ENCODE measurements at regions not wholly inside any gene's neighbourhood (a gene's known extent, or its start where the extent isn't known, plus 50 kb on each side); places are given as distances from the start of the nearest gene placed in this dataset.

DNA sequence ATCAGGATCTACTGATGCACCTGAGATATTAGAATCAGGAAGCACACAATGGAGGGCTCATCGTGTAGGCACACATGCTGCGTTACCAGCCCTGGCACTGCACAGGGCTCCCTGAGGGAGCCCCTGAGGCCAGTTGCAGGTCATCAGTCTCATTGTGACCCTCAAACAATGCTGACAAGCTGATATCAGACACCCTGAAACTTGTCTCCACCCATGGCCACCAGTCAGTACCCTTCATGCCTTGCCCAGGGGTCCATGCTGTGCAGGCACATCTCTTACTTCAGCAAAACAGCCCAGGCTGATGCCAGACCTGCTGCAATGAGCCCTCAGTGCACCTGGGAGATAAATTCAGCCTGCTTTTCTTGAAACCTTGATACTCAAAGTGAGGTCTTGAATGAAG, 59.5 kb upstream of the SLC6A11 start:
- peaks cover 6% of the 10 kb centered on the region; the same call in 1 of the 2 replicates for H3K4me1 ChIP-seq (ENCODE audit: control insufficient read depth, insufficient read depth, low read length)
- H3K9me3 ChIP-seq (ENCODE audit: control insufficient read depth, insufficient read depth, low read length): no peaks in the 10 kb centered on the region
- H3K27ac ChIP-seq (ENCODE audit: low read depth, low read length): no peak overlapping the region
- no peaks in the 10 kb centered on the region for H3K36me3 ChIP-seq (ENCODE audit: control insufficient read depth, insufficient read depth, low read length)
- H3K4me3 ChIP-seq (ENCODE audit: low read depth, low read length): no peak overlapping the region
- no peak overlapping the region for H3K9ac ChIP-seq (ENCODE audit: low read depth, low read length)
- H3K27me3 ChIP-seq (ENCODE audit: control insufficient read depth, insufficient read depth, low read length): peaks cover 6% of the 10 kb centered on the region; the same call in 1 of the 2 replicates

DNA sequence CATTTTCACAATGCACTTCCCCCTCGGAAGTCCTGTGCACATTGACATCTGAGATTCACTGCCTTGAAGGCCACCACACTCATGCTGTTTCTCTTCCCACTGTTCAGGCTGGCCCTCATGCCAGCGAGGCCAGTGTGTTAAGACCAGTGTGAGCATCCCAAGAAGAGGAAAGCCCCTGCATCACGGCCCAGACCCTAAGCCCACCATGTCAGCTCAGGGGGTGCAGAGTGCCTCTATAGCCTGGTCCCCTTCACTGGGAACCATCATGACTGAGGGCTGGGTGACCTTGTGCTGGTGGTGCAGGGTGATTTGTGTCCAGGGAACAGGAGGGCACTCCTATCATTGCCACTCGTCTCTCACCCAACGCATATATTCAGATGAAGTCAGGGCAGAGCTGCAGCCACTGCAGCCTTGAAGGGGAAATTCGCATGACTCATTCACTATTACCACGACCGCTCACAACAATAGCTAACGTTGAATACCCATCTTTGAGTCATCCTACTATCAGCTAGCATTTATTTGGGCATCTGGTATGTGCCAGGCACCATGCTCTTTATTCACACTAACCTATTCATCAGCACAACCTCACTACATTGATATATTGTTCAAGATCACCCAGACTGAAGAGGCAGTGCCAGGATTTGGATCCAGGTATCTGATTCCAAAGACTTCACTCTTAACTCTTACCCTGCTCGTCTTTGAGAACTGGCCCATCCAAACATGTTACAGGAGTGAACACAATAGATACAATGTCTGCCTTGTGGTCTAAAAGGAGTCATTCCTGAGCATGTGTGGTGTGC, 58.8 kb upstream of the SLC6A11 start:
- Histone ChIP-seq H3K36me3 (ENCODE audit: control insufficient read depth, insufficient read depth, low read length) (no peaks in the 10 kb centered on the region), H3K4me1 (ENCODE audit: control insufficient read depth, insufficient read depth, low read length) (peaks cover 6% of the 10 kb centered on the region; the same call in 1 of the 2 replicates), H3K4me3 (ENCODE audit: low read depth, low read length) (no peak overlapping the region), H3K9ac (ENCODE audit: low read depth, low read length) (no peak overlapping the region), H3K27ac (ENCODE audit: low read depth, low read length) (no peak overlapping the region), H3K27me3 (ENCODE audit: control insufficient read depth, insufficient read depth, low read length) (peaks cover 6% of the 10 kb centered on the region; the same call in 1 of the 2 replicates), H3K9me3 (ENCODE audit: control insufficient read depth, insufficient read depth, low read length) (no peaks in the 10 kb centered on the region)

DNA sequence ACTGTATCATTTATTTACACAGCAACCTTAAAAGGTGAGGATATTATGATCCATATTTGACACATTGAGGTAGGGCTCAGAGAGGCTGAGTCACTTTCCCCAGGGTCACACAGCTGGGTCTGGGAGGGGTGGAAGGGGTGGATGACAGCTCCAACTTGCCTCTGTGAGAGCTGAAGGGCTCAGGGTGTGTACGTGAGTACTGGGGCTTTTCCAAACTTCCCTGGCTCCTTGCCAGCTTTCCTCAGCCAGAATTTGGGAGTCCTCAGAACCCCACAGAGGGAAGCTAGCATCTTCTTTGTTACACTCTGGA, 58.3 kb upstream of the SLC6A11 start:
- H3K9ac ChIP-seq (ENCODE audit: low read depth, low read length): no peak overlapping the region
- H3K4me1 ChIP-seq (ENCODE audit: control insufficient read depth, insufficient read depth, low read length): peaks cover 6% of the 10 kb centered on the region; the same call in 1 of the 2 replicates

DNA sequence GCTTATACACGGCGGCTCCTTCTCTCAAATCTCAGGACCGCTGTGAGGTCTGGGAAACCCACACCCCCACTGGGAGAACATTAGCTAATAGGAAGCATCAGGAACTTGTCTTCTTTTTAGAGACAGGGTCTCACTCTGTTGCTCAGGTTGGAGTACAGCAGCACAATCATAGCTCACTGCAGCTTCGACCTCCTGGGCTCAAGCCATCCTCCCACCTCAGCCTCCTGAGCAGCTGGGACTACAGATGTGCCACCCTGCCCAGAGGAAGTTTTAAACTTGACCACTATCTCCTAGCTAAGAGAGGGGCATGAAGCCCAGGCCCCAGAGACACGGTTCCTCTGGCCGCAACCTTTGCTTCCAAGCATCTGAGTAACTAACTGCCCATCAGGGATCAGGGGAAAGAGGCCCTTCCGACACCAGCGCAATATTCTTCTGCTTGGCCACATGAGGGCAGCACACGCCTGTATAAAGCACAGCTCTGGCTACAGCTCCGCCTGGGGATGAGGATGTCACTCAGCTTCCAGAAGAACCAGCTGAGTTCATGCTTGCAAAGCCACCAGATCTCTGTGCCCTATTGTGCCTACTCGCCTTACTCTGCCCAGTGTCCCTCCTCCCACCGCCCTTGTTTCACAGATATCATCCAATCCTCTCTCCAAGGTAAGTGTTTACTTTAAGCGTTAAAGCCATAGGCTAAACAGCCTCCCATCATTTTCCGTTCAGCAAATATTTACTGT, 57.6 kb upstream of the SLC6A11 start:
- Histone ChIP-seq H3K27ac (ENCODE audit: low read depth, low read length) (no peak overlapping the region), H3K4me1 (ENCODE audit: control insufficient read depth, insufficient read depth, low read length) (peaks cover 6% of the 10 kb centered on the region; the same call in 1 of the 2 replicates), H3K9me3 (ENCODE audit: control insufficient read depth, insufficient read depth, low read length) (no peaks in the 10 kb centered on the region), H3K4me3 (ENCODE audit: low read depth, low read length) (no peak overlapping the region), H3K36me3 (ENCODE audit: control insufficient read depth, insufficient read depth, low read length) (no peaks in the 10 kb centered on the region), H3K9ac (ENCODE audit: low read depth, low read length) (no peak overlapping the region), H3K27me3 (ENCODE audit: control insufficient read depth, insufficient read depth, low read length) (peaks cover 6% of the 10 kb centered on the region; the same call in 1 of the 2 replicates)

More for the DNA sequence above, 58.3 kb upstream of the SLC6A11 start:
- Histone ChIP-seq H3K4me3 (ENCODE audit: low read depth, low read length) (no peak overlapping the region), H3K27ac (ENCODE audit: low read depth, low read length) (no peak overlapping the region), H3K36me3 (ENCODE audit: control insufficient read depth, insufficient read depth, low read length) (no peaks in the 10 kb centered on the region), H3K27me3 (ENCODE audit: control insufficient read depth, insufficient read depth, low read length) (peaks cover 6% of the 10 kb centered on the region; the same call in 1 of the 2 replicates), H3K9me3 (ENCODE audit: control insufficient read depth, insufficient read depth, low read length) (no peaks in the 10 kb centered on the region)

DNA sequence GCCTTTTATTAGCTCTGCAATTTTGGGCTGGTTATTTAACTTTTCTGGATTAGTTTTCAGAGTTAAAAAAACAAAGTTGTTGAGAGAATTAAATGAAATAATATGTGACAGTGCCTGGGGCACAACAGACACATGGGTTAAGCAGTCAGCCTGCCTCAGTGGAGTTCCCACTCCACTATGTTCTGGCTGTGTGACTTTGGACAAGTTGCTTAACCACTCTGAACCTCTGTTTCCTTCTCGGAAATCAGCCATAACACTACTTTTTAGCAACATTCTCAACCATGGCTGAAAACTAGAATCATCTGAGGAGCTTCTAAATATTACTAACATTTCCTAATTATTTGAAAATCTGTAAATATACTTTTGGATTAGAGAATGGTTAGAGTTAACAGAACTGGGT, 56.5 kb upstream of the SLC6A11 start:
- Histone ChIP-seq H3K4me1 (ENCODE audit: control insufficient read depth, insufficient read depth, low read length) (peaks cover 6% of the 10 kb centered on the region; the same call in 1 of the 2 replicates), H3K36me3 (ENCODE audit: control insufficient read depth, insufficient read depth, low read length) (no peaks in the 10 kb centered on the region), H3K9ac (ENCODE audit: low read depth, low read length) (no peak overlapping the region), H3K27me3 (ENCODE audit: control insufficient read depth, insufficient read depth, low read length) (peaks cover 6% of the 10 kb centered on the region; the same call in 1 of the 2 replicates), H3K9me3 (ENCODE audit: control insufficient read depth, insufficient read depth, low read length) (no peaks in the 10 kb centered on the region), H3K4me3 (ENCODE audit: low read depth, low read length) (no peak overlapping the region), H3K27ac (ENCODE audit: low read depth, low read length) (no peak overlapping the region)

DNA sequence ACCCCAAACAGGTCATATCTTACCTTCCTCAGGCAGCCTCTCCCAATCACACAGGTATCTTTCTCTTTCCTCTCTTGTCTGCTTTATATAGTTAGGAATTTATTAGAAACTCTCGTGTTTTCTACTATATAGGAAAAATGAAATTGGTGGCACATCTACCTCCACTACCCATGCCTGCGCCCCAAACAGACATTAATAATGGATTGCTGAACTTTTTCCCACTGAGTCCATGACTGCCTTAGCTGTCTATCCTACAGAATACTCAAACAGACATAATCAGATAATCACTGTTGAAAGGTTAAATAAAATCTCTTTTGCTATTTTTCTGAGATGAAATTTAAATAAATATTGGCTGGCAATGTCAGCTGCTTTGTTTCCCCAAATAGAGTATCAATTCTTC, 55.8 kb upstream of the SLC6A11 start:
- Histone ChIP-seq H3K4me3 (ENCODE audit: low read depth, low read length) (no peak overlapping the region), H3K4me1 (ENCODE audit: control insufficient read depth, insufficient read depth, low read length) (peaks cover 6% of the 10 kb centered on the region; the same call in 1 of the 2 replicates), H3K36me3 (ENCODE audit: control insufficient read depth, insufficient read depth, low read length) (no peaks in the 10 kb centered on the region), H3K9me3 (ENCODE audit: control insufficient read depth, insufficient read depth, low read length) (no peaks in the 10 kb centered on the region), H3K27me3 (ENCODE audit: control insufficient read depth, insufficient read depth, low read length) (peaks cover 3% of the 10 kb centered on the region; the same call in 1 of the 2 replicates), H3K27ac (ENCODE audit: low read depth, low read length) (no peak overlapping the region), H3K9ac (ENCODE audit: low read depth, low read length) (no peak overlapping the region)

DNA sequence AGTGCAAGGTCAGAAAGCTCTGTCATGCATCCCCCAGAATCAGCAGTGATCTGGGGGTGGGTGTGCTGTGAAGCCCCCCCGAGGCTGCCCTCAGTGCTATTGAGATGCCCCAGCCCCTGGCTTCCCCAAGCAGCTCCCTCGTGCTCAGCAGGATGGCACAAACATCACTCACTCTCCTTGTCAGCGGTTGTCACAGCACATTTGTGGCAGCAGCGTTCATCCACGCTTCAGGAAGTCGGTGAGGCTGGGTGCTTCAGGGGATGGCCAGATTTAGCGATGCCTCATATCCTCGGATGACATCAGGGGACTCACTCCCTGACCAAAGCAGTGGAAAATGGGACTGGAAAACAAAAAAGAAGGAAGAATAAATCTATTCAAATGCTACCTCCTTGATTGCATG, 54.4 kb upstream of the SLC6A11 start:
- Histone ChIP-seq H3K9me3 (ENCODE audit: control insufficient read depth, insufficient read depth, low read length) (no peaks in the 10 kb centered on the region), H3K4me1 (ENCODE audit: control insufficient read depth, insufficient read depth, low read length) (peaks cover 6% of the 10 kb centered on the region; the same call in 1 of the 2 replicates), H3K27me3 (ENCODE audit: control insufficient read depth, insufficient read depth, low read length) (no peaks in the 10 kb centered on the region), H3K9ac (ENCODE audit: low read depth, low read length) (no peak overlapping the region), H3K4me3 (ENCODE audit: low read depth, low read length) (no peak overlapping the region), H3K36me3 (ENCODE audit: control insufficient read depth, insufficient read depth, low read length) (no peaks in the 10 kb centered on the region), H3K27ac (ENCODE audit: low read depth, low read length) (no peak overlapping the region)

DNA sequence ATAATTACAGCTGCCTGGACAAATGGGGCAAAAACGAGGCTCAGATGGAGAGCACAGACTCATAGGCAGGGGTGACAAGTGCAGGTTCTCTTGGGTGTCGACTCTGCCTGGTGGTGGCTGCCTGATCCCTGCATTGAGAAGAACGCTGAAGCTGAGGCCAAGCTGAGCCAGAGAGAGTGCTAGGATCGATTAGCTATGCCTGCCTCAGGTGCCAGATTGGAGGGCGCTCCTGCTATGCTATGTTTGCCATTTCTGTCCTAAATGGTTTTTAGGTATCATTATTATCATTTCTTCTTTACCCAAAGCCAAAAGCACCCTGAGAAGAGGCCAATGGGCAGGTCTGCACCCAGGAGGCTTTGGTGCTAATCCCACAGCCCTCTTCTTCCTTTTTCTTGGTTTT, 53.9 kb upstream of the SLC6A11 start:
- H3K4me3 ChIP-seq (ENCODE audit: low read depth, low read length): no peak overlapping the region
- peaks cover 6% of the 10 kb centered on the region; the same call in 1 of the 2 replicates for H3K4me1 ChIP-seq (ENCODE audit: control insufficient read depth, insufficient read depth, low read length)
- no peak overlapping the region for H3K27ac ChIP-seq (ENCODE audit: low read depth, low read length)
- H3K9me3 ChIP-seq (ENCODE audit: control insufficient read depth, insufficient read depth, low read length): no peaks in the 10 kb centered on the region
- no peaks in the 10 kb centered on the region for H3K36me3 ChIP-seq (ENCODE audit: control insufficient read depth, insufficient read depth, low read length)
- H3K9ac ChIP-seq (ENCODE audit: low read depth, low read length): no peak overlapping the region
- no peaks in the 10 kb centered on the region for H3K27me3 ChIP-seq (ENCODE audit: control insufficient read depth, insufficient read depth, low read length)

DNA sequence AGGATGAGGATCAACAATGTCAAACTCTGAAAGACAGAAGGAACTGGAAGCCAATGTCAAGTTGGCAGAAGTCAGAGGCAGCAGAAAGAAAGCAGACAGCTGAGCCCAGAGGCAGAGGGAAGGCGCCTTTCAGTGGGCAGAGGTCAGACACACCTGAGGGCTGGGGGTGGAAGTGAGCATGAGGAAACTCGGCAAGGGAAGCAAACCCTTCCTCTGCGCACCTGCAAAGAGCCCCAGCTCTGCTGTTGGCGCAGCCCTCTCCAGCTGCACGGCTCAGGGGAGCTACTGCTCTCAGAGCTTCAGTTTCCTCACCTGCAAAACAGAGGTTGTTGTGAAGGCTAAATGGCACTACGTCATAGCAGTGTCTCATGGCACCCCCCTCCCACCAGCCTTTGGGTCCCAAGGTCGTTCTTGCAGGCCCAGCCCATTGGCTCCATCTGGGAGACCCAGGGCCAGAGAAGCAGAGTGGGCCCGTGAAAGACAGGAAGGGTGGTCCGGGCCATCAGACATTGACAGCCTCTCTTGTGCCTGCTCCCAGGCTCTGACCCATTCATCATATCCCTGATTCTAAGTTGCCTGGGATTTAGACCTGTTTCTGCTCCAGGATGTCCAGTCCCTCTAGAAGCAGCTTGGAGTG, 53.3 kb upstream of the SLC6A11 start:
- H3K9ac ChIP-seq (ENCODE audit: low read depth, low read length): no peak overlapping the region
- no peak overlapping the region for H3K4me3 ChIP-seq (ENCODE audit: low read depth, low read length)

DNA sequence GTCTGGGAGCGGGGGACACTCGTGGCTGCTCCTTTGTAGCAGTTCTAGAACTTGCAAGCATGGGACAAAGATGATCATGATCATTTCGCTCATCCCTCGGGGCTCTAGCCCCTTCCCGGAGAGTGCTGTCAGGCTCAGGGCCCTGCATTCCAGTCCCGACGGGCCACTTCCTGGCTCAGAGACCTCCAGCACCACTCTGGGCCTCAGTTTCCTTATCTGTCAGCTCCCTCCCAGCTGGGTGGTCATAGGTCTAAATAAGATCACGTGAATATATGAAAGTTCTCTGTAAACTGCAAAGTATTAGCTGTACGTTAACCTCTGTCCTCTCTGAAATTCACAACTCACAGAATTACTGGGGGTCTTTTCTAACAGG, 52.8 kb upstream of the SLC6A11 start:
- no peaks in the 10 kb centered on the region for H3K9me3 ChIP-seq (ENCODE audit: control insufficient read depth, insufficient read depth, low read length)
- no peak overlapping the region for H3K27ac ChIP-seq (ENCODE audit: low read depth, low read length)
- H3K36me3 ChIP-seq (ENCODE audit: control insufficient read depth, insufficient read depth, low read length): no peaks in the 10 kb centered on the region
- H3K4me1 ChIP-seq (ENCODE audit: control insufficient read depth, insufficient read depth, low read length): peaks cover 6% of the 10 kb centered on the region; the same call in 1 of the 2 replicates
- H3K9ac ChIP-seq (ENCODE audit: low read depth, low read length): no peak overlapping the region
- no peaks in the 10 kb centered on the region for H3K27me3 ChIP-seq (ENCODE audit: control insufficient read depth, insufficient read depth, low read length)
- no peak overlapping the region for H3K4me3 ChIP-seq (ENCODE audit: low read depth, low read length)

More for the DNA sequence above, 53.3 kb upstream of the SLC6A11 start:
- no peaks in the 10 kb centered on the region for H3K36me3 ChIP-seq (ENCODE audit: control insufficient read depth, insufficient read depth, low read length)
- H3K4me1 ChIP-seq (ENCODE audit: control insufficient read depth, insufficient read depth, low read length): peaks cover 6% of the 10 kb centered on the region; the same call in 1 of the 2 replicates
- no peak overlapping the region for H3K27ac ChIP-seq (ENCODE audit: low read depth, low read length)
- no peaks in the 10 kb centered on the region for H3K27me3 ChIP-seq (ENCODE audit: control insufficient read depth, insufficient read depth, low read length)
- H3K9me3 ChIP-seq (ENCODE audit: control insufficient read depth, insufficient read depth, low read length): no peaks in the 10 kb centered on the region

Data from HUES48 (cell line).